ENCODE measurements at regions not wholly inside any gene's neighbourhood (a gene's known extent, or its start where the extent isn't known, plus 50 kb on each side); places are given as distances from the start of the nearest gene placed in this dataset.

- TF ChIP-seq CTCF (conservative IDR thresholded peaks at IDR 0.05 in 1 of 2, IDR thresholded peaks at IDR 0.05 in 1 of 2; ENCODE audit: extremely low read depth in 1 of 2, insufficient read depth in 1 of 2, low read depth in 1 of 2, low read length in 2 of 2) (no peak), EZH2 (IDR thresholded peaks at IDR 0.05; ENCODE audit: borderline replicate concordance, low read length) (no peak)
Observed at GRCh38 chr12:74018849-74019248, 518.8 kb upstream of the ATXN7L3B start.
